Pancreas (tissue), 10 donors: ENCODE measurements at regions not wholly inside any gene's neighbourhood (a gene's known extent, or its start where the extent isn't known, plus 50 kb on each side); places are given as distances from the start of the nearest gene placed in this dataset.

ENCODE experiments used
- ATAC-seq, 4 donors: fragments of 200-7000 bp; cut with Tn5 transposase; one replicate each; pipeline versions ENCODE4 v1.8.0 to v1.9.1; 2020; ENCODE audit warnings: mild to moderate bottlenecking in 4 of 4, moderate library complexity in 4 of 4
- DNase-seq, 6 donors: peaks; one replicate each; pipeline ENCODE4 v3.0.0-alpha.2; 2020
- FAIRE-seq: peaks from 2 replicates; lab custom pipeline; 2012; peaks lifted over from hg19 to GRCh38; lab: Jason Lieb, UNC
- H3K27ac ChIP-seq, 4 donors: fragments of 200-600 bp; sonication (generic); 1 replicate in 3 of 4; 2 replicates in 1 of 4; pipeline versions ENCODE4 v1.5.0 to v1.8.0; 2020
- H3K27me3 ChIP-seq, 4 donors: fragments of 200-600 bp; one replicate each; pipeline ENCODE4 v1.8.0; 2021
- H3K36me3 ChIP-seq, 3 donors: fragments of 200-600 bp; sonication (generic) in 1 of 3; one replicate each; pipeline versions ENCODE4 v1.5.0 to v1.8.0; 2020 to 2021
- H3K4me1 ChIP-seq, 3 donors: fragments of 200-600 bp; one replicate each; pipeline ENCODE4 v1.8.0; 2021
- H3K4me3 ChIP-seq, 4 donors: fragments of 200-600 bp; sonication (generic) in 2 of 4; one replicate each; pipeline versions ENCODE4 v1.5.0 to v1.8.0; 2020 to 2021
- H3K9me3 ChIP-seq, 4 donors: fragments of 200-600 bp; one replicate each; pipeline ENCODE4 v1.8.0; 2021
- CTCF ChIP-seq, 4 donors: fragments of 200-600 bp; sonication (generic) in 3 of 4; IDR thresholded peaks; one replicate each; pipeline versions ENCODE4 v1.5.0 to v1.8.0; 2021; ENCODE audit warnings: antibody characterized with exemption in 4 of 4
- WGBS, 2 donors: extraction: QIAGEN DNeasy Blood & Tissue Kit; methylation state at CpG; one replicate each; pipeline ENCODE4 v1.1.7; 2013; 5-methylcytosine and 5-hydroxymethylcytosine counted together
- intact Hi-C, 3 donors: fragments of 100-400 bp; cut with DNase I; formaldehyde crosslinking; loops; one replicate each; pipeline versions ENCODE4 v1.11.1 to v1.14.2; 2022
- donor health status: healthy with polysubstance abuse.
- donor health status: DM: no; HTN: no; CAD: no; lungs with moderate emphysema.
- donor health status: DM: no; HTN: no; CAD: no.
- donor health status: control.
- donor health status: control.
- donor health status: Bipolar disorder and iron deficiency.
- donor health status: DM: yes; HTN: yes; CAD: no.
- donor health status: DM: no; HTN: no; CAD: no.
- donor health status: DM: no; HTN: no; CAD: no.
- donor health status: DM: yes; HTN: yes; CAD: no.

- FAIRE-seq (no peak), ATAC-seq (no peak), DNase-seq (no peak)
- Histone ChIP-seq H3K4me1 (no peaks in the 10 kb centered on the region), H3K9me3 (no peaks in the 10 kb centered on the region), H3K36me3 (no peaks in the 10 kb centered on the region), H3K27me3 (no peaks in the 10 kb centered on the region), H3K27ac (no peak overlapping the region), H3K4me3 (no peak overlapping the region)
- intact Hi-C loops = no loop called here
- TF ChIP-seq CTCF (IDR thresholded peaks at IDR 0.05) = no peak
- WGBS, 2 donors = 13 to 18% methylated on average over 2 of the region's 2 CpGs
Observed at GRCh38 chr3:147733217-147733616, 324.1 kb downstream of the ZIC1 start.

- FAIRE-seq (no peak), DNase-seq (no peak), ATAC-seq (no peak)
- no peaks in the 10 kb centered on the region for H3K27me3 ChIP-seq
- 48 to 59% methylated on average over 3 of the region's 3 CpGs for WGBS, 2 donors
- no peaks in the 10 kb centered on the region for H3K9me3 ChIP-seq
- H3K36me3 ChIP-seq = no peaks in the 10 kb centered on the region
- no peak overlapping the region for H3K4me3 ChIP-seq
- intact Hi-C loops = no loop called here
- TF ChIP-seq CTCF (IDR thresholded peaks at IDR 0.05) = no peak
- no peaks in the 10 kb centered on the region for H3K4me1 ChIP-seq
- no peak overlapping the region for H3K27ac ChIP-seq
Observed at GRCh38 chr3:147735616-147736015, 326.5 kb downstream of the ZIC1 start.

- H3K4me1 ChIP-seq = no peaks in the 10 kb centered on the region
- TF ChIP-seq CTCF (IDR thresholded peaks at IDR 0.05) = no peak
- H3K36me3 ChIP-seq = no peaks in the 10 kb centered on the region
- H3K27ac ChIP-seq = no peak overlapping the region
- ATAC-seq = no peak
- intact Hi-C loops = no loop called here
- FAIRE-seq = no peak
- H3K4me3 ChIP-seq = no peak overlapping the region
- H3K9me3 ChIP-seq = no peaks in the 10 kb centered on the region
- 39 to 46% methylated on average over 2 of the region's 2 CpGs for WGBS, 2 donors
- H3K27me3 ChIP-seq = no peaks in the 10 kb centered on the region
- no peak for DNase-seq
Observed at GRCh38 chr3:147736226-147736625, 327.1 kb downstream of the ZIC1 start.

GRCh38 chr3:147737376-147737775 is 328.2 kb downstream of the ZIC1 start:
- Histone ChIP-seq H3K36me3 (no peaks in the 10 kb centered on the region), H3K4me3 (no peak overlapping the region), H3K9me3 (no peaks in the 10 kb centered on the region), H3K27me3 (no peaks in the 10 kb centered on the region), H3K27ac (no peak overlapping the region), H3K4me1 (no peaks in the 10 kb centered on the region)
- TF ChIP-seq CTCF (IDR thresholded peaks at IDR 0.05) = no peak
- WGBS, 2 donors = 53 to 70% methylated on average over 1 of the region's 1 CpG
- no peak for FAIRE-seq
- intact Hi-C loops = no loop called here
- no peak for ATAC-seq
- DNase-seq = no peak

- DNase-seq = no peak
- no peak for FAIRE-seq
- 64 to 83% methylated on average over 1 of the region's 1 CpG for WGBS, 2 donors
Observed at GRCh38 chr3:147740928-147741327, 331.8 kb downstream of the ZIC1 start.

More at GRCh38 chr3:147740928-147741327, 331.8 kb downstream of the ZIC1 start:
- no peak overlapping the region for H3K4me3 ChIP-seq
- intact Hi-C loops = no loop called here
- H3K36me3 ChIP-seq = no peaks in the 10 kb centered on the region
- H3K4me1 ChIP-seq = no peaks in the 10 kb centered on the region
- TF ChIP-seq CTCF (IDR thresholded peaks at IDR 0.05) = no peak
- no peaks in the 10 kb centered on the region for H3K27me3 ChIP-seq
- ATAC-seq = no peak
- no peak overlapping the region for H3K27ac ChIP-seq
- no peaks in the 10 kb centered on the region for H3K9me3 ChIP-seq
